OCI-LY7 (cell line): ENCODE measurements at regions not wholly inside any gene's neighbourhood (a gene's known extent, or its start where the extent isn't known, plus 50 kb on each side); places are given as distances from the start of the nearest gene placed in this dataset.

Experiments used
- EZH2phosphoT487 ChIP-seq: fragments of 200-600 bp; sonication (generic); IDR thresholded peaks from 2 replicates; pipeline ENCODE4 v1.6.1; 2018; ENCODE audit warnings: low read depth, borderline replicate concordance, mild to moderate bottlenecking, mixed run types, antibody characterized with exemption, low read length, moderate library complexity, mixed read lengths
- TF ChIP-seq, protein P1 (sequence below): fragments of 200-600 bp; sonication (generic); conservative IDR thresholded peaks from 2 replicates; pipeline ENCODE4 v1.5.1; 2014; ENCODE audit warnings: mild to moderate bottlenecking, antibody characterized with exemption, low read length, moderate library complexity, mixed read lengths

DNA sequence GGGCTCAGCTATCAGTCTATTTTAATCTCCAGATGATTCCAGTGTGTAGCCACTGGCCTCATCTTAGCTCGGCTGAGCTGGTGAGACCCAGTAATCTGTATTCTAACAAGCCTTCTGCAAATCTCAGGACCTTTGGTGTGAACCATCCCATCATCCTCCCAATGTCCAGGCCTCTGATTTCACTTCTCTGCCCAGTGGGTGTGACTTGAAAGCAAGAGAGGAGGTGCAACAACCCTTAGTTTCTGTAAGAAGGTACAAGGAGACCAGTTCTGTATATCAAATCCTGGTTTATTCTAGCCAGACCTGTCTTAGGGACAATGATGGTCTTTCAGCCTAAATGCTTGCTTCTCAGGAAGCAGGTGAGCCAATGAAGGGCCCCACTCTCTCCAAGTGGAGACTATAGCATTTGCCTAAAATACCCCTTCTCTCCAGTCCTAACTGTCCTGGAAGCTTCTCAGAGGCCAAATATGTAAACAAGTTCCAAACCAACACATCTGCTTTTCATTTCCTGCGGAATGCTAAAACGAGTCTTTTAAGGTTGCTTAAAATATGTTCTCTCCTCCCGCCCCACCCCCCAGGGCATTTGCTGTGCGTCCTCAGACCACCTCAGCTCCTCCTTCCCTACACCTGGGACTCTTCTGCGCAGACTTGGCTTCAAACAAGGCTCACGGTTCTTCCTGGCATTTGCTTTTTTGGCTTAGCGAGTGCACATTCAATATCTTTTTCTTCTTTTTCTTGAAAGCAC, 78.4 kb upstream of the FUT8 start:
- TF ChIP-seq, protein P1, sequence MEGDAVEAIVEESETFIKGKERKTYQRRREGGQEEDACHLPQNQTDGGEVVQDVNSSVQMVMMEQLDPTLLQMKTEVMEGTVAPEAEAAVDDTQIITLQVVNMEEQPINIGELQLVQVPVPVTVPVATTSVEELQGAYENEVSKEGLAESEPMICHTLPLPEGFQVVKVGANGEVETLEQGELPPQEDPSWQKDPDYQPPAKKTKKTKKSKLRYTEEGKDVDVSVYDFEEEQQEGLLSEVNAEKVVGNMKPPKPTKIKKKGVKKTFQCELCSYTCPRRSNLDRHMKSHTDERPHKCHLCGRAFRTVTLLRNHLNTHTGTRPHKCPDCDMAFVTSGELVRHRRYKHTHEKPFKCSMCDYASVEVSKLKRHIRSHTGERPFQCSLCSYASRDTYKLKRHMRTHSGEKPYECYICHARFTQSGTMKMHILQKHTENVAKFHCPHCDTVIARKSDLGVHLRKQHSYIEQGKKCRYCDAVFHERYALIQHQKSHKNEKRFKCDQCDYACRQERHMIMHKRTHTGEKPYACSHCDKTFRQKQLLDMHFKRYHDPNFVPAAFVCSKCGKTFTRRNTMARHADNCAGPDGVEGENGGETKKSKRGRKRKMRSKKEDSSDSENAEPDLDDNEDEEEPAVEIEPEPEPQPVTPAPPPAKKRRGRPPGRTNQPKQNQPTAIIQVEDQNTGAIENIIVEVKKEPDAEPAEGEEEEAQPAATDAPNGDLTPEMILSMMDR = no peak
- TF ChIP-seq EZH2phosphoT487 = no peak
